GM23338 (cell line): ENCODE measurements at regions not wholly inside any gene's neighbourhood (a gene's known extent, or its start where the extent isn't known, plus 50 kb on each side); places are given as distances from the start of the nearest gene placed in this dataset.

Experiments used
- ATAC-seq: fragments of 200-7000 bp; cut with Tn5 transposase; 3 replicates; pipeline ENCODE4 v1.9.1; 2020
- DNase-seq: peaks from one replicate; pipeline ENCODE4 v3.0.0-alpha.2; 2015; ENCODE audit warnings: low spot score
- H2AFZ ChIP-seq: fragments of 200-600 bp; sonication (generic); 2 replicates; pipeline ENCODE4 v1.8.0; 2016; ENCODE audit warnings: antibody characterized with exemption, mild to moderate bottlenecking, moderate library complexity
- H3F3A ChIP-seq: fragments of 200-600 bp; sonication (generic); replicated peaks from 2 replicates; pipeline ENCODE4 v1.8.0; 2017; ENCODE audit warnings: antibody characterized with exemption, mixed run types, low read depth
- H3K27ac ChIP-seq: fragments of 200-600 bp; sonication (generic); 2 replicates; pipeline ENCODE4 v1.6.1; 2016; ENCODE audit warnings: low read depth
- H3K27me3 ChIP-seq: fragments of 200-600 bp; sonication (generic); 2 replicates; pipeline ENCODE4 v1.8.0; 2016; ENCODE audit warnings: mild to moderate bottlenecking, mixed run types, moderate library complexity; ENCODE audit not compliant: insufficient read depth
- H3K36me3 ChIP-seq: fragments of 200-600 bp; sonication (generic); 2 replicates; pipeline ENCODE4 v1.8.0; 2016; ENCODE audit warnings: mild to moderate bottlenecking; ENCODE audit not compliant: insufficient read depth
- H3K4me1 ChIP-seq: fragments of 200-600 bp; sonication (generic); 2 replicates; pipeline ENCODE4 v1.8.0; 2016; ENCODE audit warnings: mild to moderate bottlenecking, moderate library complexity; ENCODE audit not compliant: insufficient read depth
- H3K4me2 ChIP-seq: fragments of 200-600 bp; sonication (generic); 2 replicates; pipeline ENCODE4 v1.7.1; 2017; ENCODE audit warnings: mixed run types
- H3K4me3 ChIP-seq: fragments of 200-600 bp; sonication (generic); 2 replicates; pipeline ENCODE4 v1.6.1; 2016; ENCODE audit warnings: mixed run types
- H3K79me2 ChIP-seq: fragments of 200-600 bp; sonication (generic); replicated peaks from 2 replicates; pipeline ENCODE4 v1.8.0; 2017; ENCODE audit warnings: mild to moderate bottlenecking; ENCODE audit not compliant: insufficient read depth
- H3K9me2 ChIP-seq: fragments of 200-600 bp; sonication (generic); 2 replicates; pipeline ENCODE4 v1.8.0; 2017; ENCODE audit not compliant: insufficient read depth
- H4K20me1 ChIP-seq: fragments of 200-600 bp; sonication (generic); replicated peaks from 2 replicates; pipeline ENCODE4 v1.8.0; 2017; ENCODE audit warnings: mild to moderate bottlenecking; ENCODE audit not compliant: insufficient read depth
- H3K27ac Mint-ChIP-seq: 2 replicates; pipeline ENCODE4 v1.8.0; 2020; ENCODE audit warnings: inconsistent platforms, mild to moderate bottlenecking, moderate library complexity, mixed read lengths
- H3K27me3 Mint-ChIP-seq: 3 replicates; pipeline ENCODE4 v1.8.0; 2022; ENCODE audit warnings: low read depth, mild to moderate bottlenecking, moderate library complexity, mixed read lengths, inconsistent platforms; ENCODE audit not compliant: insufficient read depth, poor library complexity
- H3K36me3 Mint-ChIP-seq: 3 replicates; pipeline ENCODE4 v1.8.0; 2021; ENCODE audit warnings: low read depth, mild to moderate bottlenecking, inconsistent platforms, moderate library complexity, mixed read lengths
- H3K4me1 Mint-ChIP-seq: 3 replicates; pipeline ENCODE4 v1.8.0; 2020; ENCODE audit warnings: mild to moderate bottlenecking, inconsistent platforms, mixed read lengths
- H3K4me3 Mint-ChIP-seq: 3 replicates; pipeline ENCODE4 v1.8.0; 2021; ENCODE audit warnings: moderate library complexity, mild to moderate bottlenecking, inconsistent platforms, mixed read lengths
- H3K9me3 Mint-ChIP-seq: 3 replicates; pipeline ENCODE4 v1.8.0; 2020; ENCODE audit warnings: moderate library complexity, mild to moderate bottlenecking, inconsistent platforms, mixed read lengths
- CREB1 ChIP-seq: fragments of 250-450 bp; sonication (Bioruptor Pico); IDR thresholded peaks from 2 replicates; pipeline ENCODE4 v1.5.0; 2020; ENCODE audit warnings: low read depth, mild to moderate bottlenecking, moderate library complexity
- CTCF ChIP-seq, 2 experiments: fragments of 200-600 bp in 1 of 2; sonication (generic) in 1 of 2; conservative IDR thresholded peaks; 2 replicates each; pipeline versions ENCODE4 v1.5.1 to v1.6.1; 2016 to 2017; ENCODE audit warnings: antibody characterized with exemption in 2 of 2, low read depth in 2 of 2, mild to moderate bottlenecking in 2 of 2, moderate library complexity in 1 of 2
- ETS1 ChIP-seq: IDR thresholded peaks from 2 replicates; pipeline ENCODE4 v1.6.1; 2016; ENCODE audit warnings: antibody characterized with exemption
- EZH2 ChIP-seq: fragments of 200-600 bp; sonication (generic); IDR thresholded peaks from one replicate; pipeline ENCODE4 v1.8.0; 2017; ENCODE audit warnings: antibody characterized with exemption, mild to moderate bottlenecking, low read depth; ENCODE audit not compliant: unreplicated experiment
- EZH2phosphoT487 ChIP-seq: fragments of 200-600 bp; sonication (generic); IDR thresholded peaks from one replicate; pipeline ENCODE4 v1.8.1; 2018; ENCODE audit warnings: antibody characterized with exemption; ENCODE audit not compliant: unreplicated experiment
- JUNB ChIP-seq: IDR thresholded peaks from one replicate; pipeline ENCODE4 v1.6.1; 2016; ENCODE audit warnings: antibody characterized with exemption; ENCODE audit not compliant: unreplicated experiment
- NANOG ChIP-seq: IDR thresholded peaks from 2 replicates; pipeline ENCODE4 v1.6.1; 2016; ENCODE audit warnings: antibody characterized with exemption, borderline replicate concordance
- POLR2AphosphoS5 ChIP-seq: IDR thresholded peaks from 2 replicates; pipeline ENCODE4 v1.6.1; 2016; ENCODE audit warnings: antibody characterized with exemption, low read depth
- REST ChIP-seq: IDR thresholded peaks from one replicate; pipeline ENCODE4 v1.6.1; 2018; ENCODE audit warnings: antibody characterized with exemption; ENCODE audit not compliant: unreplicated experiment
- STAT1 ChIP-seq: IDR thresholded peaks from one replicate; pipeline ENCODE4 v1.6.1; 2016; ENCODE audit warnings: antibody characterized with exemption; ENCODE audit not compliant: unreplicated experiment
- ZNF114 ChIP-seq: fragments of 250-450 bp; sonication (Bioruptor Pico); IDR thresholded peaks from 2 replicates; pipeline ENCODE4 v1.5.0; 2020; ENCODE audit warnings: mild to moderate bottlenecking, moderate library complexity
- ZNF331 ChIP-seq: fragments of 250-450 bp; sonication (Bioruptor Pico); IDR thresholded peaks from 2 replicates; pipeline ENCODE4 v1.5.0; 2020; ENCODE audit warnings: low read depth, mild to moderate bottlenecking, moderate library complexity

- Histone ChIP-seq H4K20me1 (no peaks in the 10 kb centered on the region), H3K9me2 (no peaks in the 10 kb centered on the region), H3F3A (no peaks in the 10 kb centered on the region), H3K4me1 (no peaks in the 10 kb centered on the region), H3K27ac (no peak overlapping the region), H3K4me3 (no peak overlapping the region), H3K79me2 (no peaks in the 10 kb centered on the region), H2AFZ (no peak overlapping the region), H3K27me3 (no peaks in the 10 kb centered on the region), H3K36me3 (no peaks in the 10 kb centered on the region), H3K4me2 (no peak overlapping the region)
- no peak overlapping the region for H3K27ac Mint-ChIP-seq
- TF ChIP-seq ETS1 = no peak
- no peak for TF ChIP-seq REST
- TF ChIP-seq JUNB = no peak
- TF ChIP-seq EZH2 = no peak
- no peak for TF ChIP-seq POLR2AphosphoS5
- no peak for TF ChIP-seq EZH2phosphoT487
- TF ChIP-seq ZNF114 (CRISPR knock-in tag) = no peak
- TF ChIP-seq STAT1 = no peak
- TF ChIP-seq NANOG = no peak
- H3K9me3 Mint-ChIP-seq = no peaks in the 10 kb centered on the region; the same call in 1 of the 3 replicates
- no peaks in the 10 kb centered on the region for H3K36me3 Mint-ChIP-seq
- H3K4me3 Mint-ChIP-seq = no peak overlapping the region
- DNase-seq (no peak), ATAC-seq (no peak)
- no peaks in the 10 kb centered on the region for H3K4me1 Mint-ChIP-seq
- peaks cover 3% of the 10 kb centered on the region for H3K27me3 Mint-ChIP-seq
These were observed 58.7 kb upstream of the ZNF599 start for GRCh38 chr19:34831714-34832113.

DNA sequence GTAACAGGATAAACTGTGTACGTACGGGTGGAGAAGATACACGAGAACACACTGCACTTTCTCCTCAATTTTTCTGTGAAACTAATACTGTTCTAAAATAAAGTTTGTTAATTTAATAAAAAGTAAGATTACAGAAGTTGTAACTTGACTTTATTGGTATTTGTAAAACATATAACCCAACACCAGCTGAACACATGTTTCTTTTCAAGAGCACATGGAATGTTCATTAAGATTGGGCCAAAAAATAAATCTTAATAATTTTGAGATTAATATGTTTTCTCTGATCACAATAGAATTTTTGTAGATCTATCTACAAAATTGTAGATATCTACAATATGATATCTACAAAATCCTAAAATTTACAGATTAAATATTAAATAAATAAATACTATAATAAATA is 55.1 kb upstream of the ZNF599 start:
- Mint-ChIP-seq H3K27me3 (peaks cover 3% of the 10 kb centered on the region), H3K4me3 (no peak overlapping the region), H3K4me1 (no peaks in the 10 kb centered on the region), H3K9me3 (no peaks in the 10 kb centered on the region; the same call in 1 of the 3 replicates), H3K27ac (no peak overlapping the region), H3K36me3 (no peaks in the 10 kb centered on the region)
- ATAC-seq (no peak), DNase-seq (no peak)
- Histone ChIP-seq H3F3A (no peaks in the 10 kb centered on the region), H3K9me2 (no peaks in the 10 kb centered on the region), H3K4me3 (no peak overlapping the region), H4K20me1 (no peaks in the 10 kb centered on the region), H3K79me2 (no peaks in the 10 kb centered on the region), H2AFZ (no peak overlapping the region), H3K27me3 (no peaks in the 10 kb centered on the region), H3K36me3 (no peaks in the 10 kb centered on the region), H3K4me2 (no peak overlapping the region), H3K4me1 (no peaks in the 10 kb centered on the region), H3K27ac (no peak overlapping the region)
- TF ChIP-seq CREB1 (no peak), EZH2phosphoT487 (no peak), JUNB (no peak), EZH2 (no peak), CTCF (conservative IDR thresholded peaks at IDR 0.05; ENCODE audit: low read depth in 2 of 2) (no peak), ZNF331 (CRISPR knock-in tag) (no peak), REST (no peak), ETS1 (no peak), ZNF114 (CRISPR knock-in tag) (no peak)
